ENCODE measurements at regions not wholly inside any gene's neighbourhood (a gene's known extent, or its start where the extent isn't known, plus 50 kb on each side); places are given as distances from the start of the nearest gene placed in this dataset.

- TF ChIP-seq EZH2 (IDR thresholded peaks at IDR 0.05) (no peak), EZH2phosphoT487 (IDR thresholded peaks at IDR 0.05) (no peak)
- TF ChIP-seq, protein P1, sequence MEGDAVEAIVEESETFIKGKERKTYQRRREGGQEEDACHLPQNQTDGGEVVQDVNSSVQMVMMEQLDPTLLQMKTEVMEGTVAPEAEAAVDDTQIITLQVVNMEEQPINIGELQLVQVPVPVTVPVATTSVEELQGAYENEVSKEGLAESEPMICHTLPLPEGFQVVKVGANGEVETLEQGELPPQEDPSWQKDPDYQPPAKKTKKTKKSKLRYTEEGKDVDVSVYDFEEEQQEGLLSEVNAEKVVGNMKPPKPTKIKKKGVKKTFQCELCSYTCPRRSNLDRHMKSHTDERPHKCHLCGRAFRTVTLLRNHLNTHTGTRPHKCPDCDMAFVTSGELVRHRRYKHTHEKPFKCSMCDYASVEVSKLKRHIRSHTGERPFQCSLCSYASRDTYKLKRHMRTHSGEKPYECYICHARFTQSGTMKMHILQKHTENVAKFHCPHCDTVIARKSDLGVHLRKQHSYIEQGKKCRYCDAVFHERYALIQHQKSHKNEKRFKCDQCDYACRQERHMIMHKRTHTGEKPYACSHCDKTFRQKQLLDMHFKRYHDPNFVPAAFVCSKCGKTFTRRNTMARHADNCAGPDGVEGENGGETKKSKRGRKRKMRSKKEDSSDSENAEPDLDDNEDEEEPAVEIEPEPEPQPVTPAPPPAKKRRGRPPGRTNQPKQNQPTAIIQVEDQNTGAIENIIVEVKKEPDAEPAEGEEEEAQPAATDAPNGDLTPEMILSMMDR (IDR thresholded peaks at IDR 0.05), result no peak
Measured at GRCh38 chrX:138921031-138921430, 209.5 kb upstream of the FGF13 start.
